Thyroid gland (tissue), 4 donors: ENCODE measurements at regions not wholly inside any gene's neighbourhood (a gene's known extent, or its start where the extent isn't known, plus 50 kb on each side); places are given as distances from the start of the nearest gene placed in this dataset.

Source experiments
- POLR2A ChIP-seq, 2 donors: fragments of 450-650 bp; IDR thresholded peaks; one replicate each; pipeline ENCODE4 v1.6.1; 2017; ENCODE audit warnings: antibody characterized with exemption in 2 of 2, mild to moderate bottlenecking in 2 of 2, moderate library complexity in 1 of 2
- TF ChIP-seq, protein P1 (sequence below), 6 experiments: fragments of 200-600 bp in 3 of 6; fragments of 450-650 bp in 3 of 6; sonication (generic) in 3 of 6; IDR thresholded peaks; one replicate each; pipeline ENCODE4 v1.5.1; 2016 to 2019; ENCODE audit warnings: antibody characterized with exemption in 6 of 6, mild to moderate bottlenecking in 2 of 6, inconsistent platforms in 1 of 6, moderate library complexity in 1 of 6

DNA sequence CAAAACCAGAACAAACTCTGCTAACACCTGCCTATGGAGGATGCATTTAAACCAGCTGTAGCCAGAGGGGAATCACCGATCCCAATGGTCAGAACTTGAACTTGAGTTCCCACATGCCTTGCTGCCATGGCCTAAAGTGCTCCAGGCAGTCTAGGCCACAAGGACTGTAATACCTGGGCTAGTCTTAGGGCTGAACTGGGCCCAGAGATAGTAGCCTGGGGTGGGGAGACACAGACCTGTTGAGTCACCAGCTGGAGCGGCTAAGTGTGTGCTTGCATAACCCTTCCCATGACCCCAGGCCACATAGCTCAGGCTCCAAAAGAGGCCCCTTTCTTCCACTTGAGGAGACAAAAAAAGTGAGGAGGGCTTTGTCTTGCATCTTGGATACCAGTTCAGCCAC, 515.0 kb upstream of the DDX18 start:
- TF ChIP-seq POLR2A (IDR thresholded peaks at IDR 0.05), result no peak
- TF ChIP-seq, protein P1, sequence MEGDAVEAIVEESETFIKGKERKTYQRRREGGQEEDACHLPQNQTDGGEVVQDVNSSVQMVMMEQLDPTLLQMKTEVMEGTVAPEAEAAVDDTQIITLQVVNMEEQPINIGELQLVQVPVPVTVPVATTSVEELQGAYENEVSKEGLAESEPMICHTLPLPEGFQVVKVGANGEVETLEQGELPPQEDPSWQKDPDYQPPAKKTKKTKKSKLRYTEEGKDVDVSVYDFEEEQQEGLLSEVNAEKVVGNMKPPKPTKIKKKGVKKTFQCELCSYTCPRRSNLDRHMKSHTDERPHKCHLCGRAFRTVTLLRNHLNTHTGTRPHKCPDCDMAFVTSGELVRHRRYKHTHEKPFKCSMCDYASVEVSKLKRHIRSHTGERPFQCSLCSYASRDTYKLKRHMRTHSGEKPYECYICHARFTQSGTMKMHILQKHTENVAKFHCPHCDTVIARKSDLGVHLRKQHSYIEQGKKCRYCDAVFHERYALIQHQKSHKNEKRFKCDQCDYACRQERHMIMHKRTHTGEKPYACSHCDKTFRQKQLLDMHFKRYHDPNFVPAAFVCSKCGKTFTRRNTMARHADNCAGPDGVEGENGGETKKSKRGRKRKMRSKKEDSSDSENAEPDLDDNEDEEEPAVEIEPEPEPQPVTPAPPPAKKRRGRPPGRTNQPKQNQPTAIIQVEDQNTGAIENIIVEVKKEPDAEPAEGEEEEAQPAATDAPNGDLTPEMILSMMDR (IDR thresholded peaks at IDR 0.05), result no peak
